ENCODE measurements at regions not wholly inside any gene's neighbourhood (a gene's known extent, or its start where the extent isn't known, plus 50 kb on each side); places are given as distances from the start of the nearest gene placed in this dataset.

GRCh38 chr1:4395676-4396075 is 258.7 kb upstream of the AJAP1 start:
- no peak for DNase-seq

- no peak for DNase-seq
Observed at GRCh38 chr1:4396551-4396950, 257.9 kb upstream of the AJAP1 start.

GRCh38 chr1:4397196-4397595 is 257.2 kb upstream of the AJAP1 start:
- no peak for DNase-seq

GRCh38 chr1:4402032-4402431 is 252.4 kb upstream of the AJAP1 start:
- no peak for DNase-seq

- DNase-seq, result no peak
Observed at GRCh38 chr1:4404854-4405590, 249.4 kb upstream of the AJAP1 start.

GRCh38 chr1:4407851-4408250 is 246.6 kb upstream of the AJAP1 start:
- DNase-seq, result no peak

- no peak for DNase-seq
Observed at GRCh38 chr1:4408380-4408779, 246.0 kb upstream of the AJAP1 start.

GRCh38 chr1:4411862-4412261 is 242.5 kb upstream of the AJAP1 start:
- no peak for DNase-seq

- no peak for DNase-seq
Observed at GRCh38 chr1:4415476-4415875, 238.9 kb upstream of the AJAP1 start.

GRCh38 chr1:4416189-4416588 is 238.2 kb upstream of the AJAP1 start:
- DNase-seq, result no peak

- no peak for DNase-seq
Observed at GRCh38 chr1:4418021-4418420, 236.4 kb upstream of the AJAP1 start.

GRCh38 chr1:4421986-4422385 is 232.4 kb upstream of the AJAP1 start:
- DNase-seq, result no peak

- no peak for DNase-seq
Observed at GRCh38 chr1:4422504-4423289, 231.7 kb upstream of the AJAP1 start.

- DNase-seq, result no peak
Observed at GRCh38 chr1:4424254-4424653, 230.2 kb upstream of the AJAP1 start.

- DNase-seq, result no peak
Observed at GRCh38 chr1:4424766-4425165, 229.6 kb upstream of the AJAP1 start.

GRCh38 chr1:4425892-4426291 is 228.5 kb upstream of the AJAP1 start:
- DNase-seq, result no peak

- DNase-seq, result no peak
Observed at GRCh38 chr1:4428711-4429110, 225.7 kb upstream of the AJAP1 start.

- DNase-seq, result no peak
Observed at GRCh38 chr1:4430406-4431365, 223.7 kb upstream of the AJAP1 start.

- no peak for DNase-seq
Observed at GRCh38 chr1:4431491-4431890, 222.9 kb upstream of the AJAP1 start.

GRCh38 chr1:4433075-4433474 is 221.3 kb upstream of the AJAP1 start:
- DNase-seq, result no peak

- DNase-seq, result no peak
Observed at GRCh38 chr1:4444086-4444485, 210.3 kb upstream of the AJAP1 start.

- DNase-seq, result no peak
Observed at GRCh38 chr1:4447778-4448420, 206.5 kb upstream of the AJAP1 start.

- DNase-seq, result no peak
Observed at GRCh38 chr1:4449972-4450371, 204.4 kb upstream of the AJAP1 start.

All from CD4-positive, alpha-beta T cell treated with Interleukin-17A for 1 hour (primary cell).